GM12878 (cell line): ENCODE measurements at regions not wholly inside any gene's neighbourhood (a gene's known extent, or its start where the extent isn't known, plus 50 kb on each side); places are given as distances from the start of the nearest gene placed in this dataset.

Source experiments
- ATAC-seq: fragments of 200-7000 bp; cut with Tn5 transposase; 3 replicates; pipeline ENCODE4 v1.9.1; 2020; ENCODE audit warnings: mild to moderate bottlenecking, moderate library complexity
- BruUV-seq: library from RNA; stranded (reverse); fragments of 400-500 nt; replicated peaks from 2 replicates; lab custom pipeline; 2021; lab: Mats Ljungman, UMichigan
- CTCF ChIA-PET: fragments of 300-600 bp; sonication (Branson Sonifier 250); formaldehyde crosslinking; extraction: SDS; loops from one replicate; lab custom pipeline; 2021; ENCODE audit warnings: inconsistent platforms; lab: Yijun Ruan, JAX
- POLR2A ChIA-PET: fragments of 350-600 bp; formaldehyde crosslinking; extraction: SDS; loops from one replicate; lab custom pipeline; 2021; ENCODE audit warnings: inconsistent platforms; lab: Charles Lee
- RAD21 ChIA-PET: fragments of 300-600 bp; sonication (Branson Sonifier 250); formaldehyde crosslinking; loops from one replicate; lab custom pipeline; 2023; ENCODE audit warnings: antibody characterized with exemption; ENCODE audit not compliant: unreplicated experiment; lab: Charles Lee
- SMC1A ChIA-PET: fragments of 300-600 bp; sonication (Branson Sonifier 250); formaldehyde crosslinking; loops from one replicate; lab custom pipeline; 2023; ENCODE audit not compliant: unreplicated experiment, uncharacterized antibody; lab: Charles Lee
- DNase-seq: peaks from one replicate; pipeline ENCODE4 v3.0.0-alpha.2; 2011; ENCODE audit warnings: low read depth, low spot score
- FAIRE-seq: peaks from 3 replicates; lab custom pipeline; 2011; peaks lifted over from hg19 to GRCh38; lab: Jason Lieb, UNC
- H2AFZ ChIP-seq: 2 replicates; pipeline ENCODE4 v1.6.0; 2011; ENCODE audit warnings: low read depth, low read length, control low read depth; ENCODE audit not compliant: control insufficient read depth
- H3K27ac ChIP-seq: 2 replicates; pipeline ENCODE4 v1.5.1; 2011; ENCODE audit warnings: control low read depth; ENCODE audit not compliant: control insufficient read depth, insufficient read depth
- H3K27me3 ChIP-seq, 2 experiments: replicated peaks in 1 of 2; 2 replicates each; pipeline versions ENCODE4 v1.6.0 to v1.6.1; 2011; ENCODE audit warnings: low read length in 1 of 2; ENCODE audit not compliant: control insufficient read depth in 2 of 2, insufficient read depth in 2 of 2
- H3K36me3 ChIP-seq, 2 experiments: 2 replicates each; pipeline ENCODE4 v1.5.1; 2011; ENCODE audit warnings: low read length in 1 of 2; ENCODE audit not compliant: control insufficient read depth in 2 of 2, insufficient read depth in 2 of 2
- H3K4me1 ChIP-seq: 2 replicates; pipeline ENCODE4 v1.6.1; 2011; ENCODE audit warnings: mild to moderate bottlenecking, low read length, moderate library complexity, mixed read lengths; ENCODE audit not compliant: control insufficient read depth, insufficient read depth
- H3K4me2 ChIP-seq: 2 replicates; pipeline ENCODE4 v1.6.0; 2011; ENCODE audit warnings: control low read depth; ENCODE audit not compliant: control insufficient read depth, insufficient read depth
- H3K4me3 ChIP-seq: fragments of 200-600 bp; sonication (generic); 2 replicates; pipeline ENCODE4 v1.5.1; 2016
- H3K79me2 ChIP-seq: 2 replicates; pipeline ENCODE4 v1.6.0; 2011; ENCODE audit warnings: low read length; ENCODE audit not compliant: control insufficient read depth, insufficient read depth
- H3K9ac ChIP-seq: 2 replicates; pipeline ENCODE4 v1.8.0; 2011; ENCODE audit warnings: low read length, control low read depth, mixed read lengths; ENCODE audit not compliant: control insufficient read depth, insufficient read depth
- H3K9me3 ChIP-seq: replicated peaks from 3 replicates; pipeline ENCODE4 v1.5.1; 2011; ENCODE audit warnings: mild to moderate bottlenecking, low read length; ENCODE audit not compliant: control insufficient read depth, insufficient read depth
- H4K20me1 ChIP-seq: 2 replicates; pipeline ENCODE4 v1.6.0; 2011; ENCODE audit not compliant: control insufficient read depth, insufficient read depth
- BMI1 ChIP-seq: fragments of 450-650 bp; IDR thresholded peaks from 2 replicates; pipeline ENCODE4 v1.6.1; 2016; ENCODE audit warnings: mild to moderate bottlenecking, moderate library complexity, borderline replicate concordance
- CREM ChIP-seq: IDR thresholded peaks from 2 replicates; pipeline ENCODE4 v1.6.1; 2014; ENCODE audit warnings: antibody characterized with exemption, low read depth
- GABPA ChIP-seq: IDR thresholded peaks from 2 replicates; pipeline ENCODE4 v1.6.1; 2014; ENCODE audit warnings: antibody characterized with exemption, low read depth, mild to moderate bottlenecking, inconsistent platforms
- LARP7 ChIP-seq: fragments of 450-650 bp; IDR thresholded peaks from 2 replicates; pipeline ENCODE4 v1.6.1; 2017; ENCODE audit warnings: mild to moderate bottlenecking
- RAD21 ChIP-seq: IDR thresholded peaks from 2 replicates; pipeline ENCODE4 v1.6.1; 2011; ENCODE audit warnings: mild to moderate bottlenecking, low read depth, low read length, moderate library complexity; ENCODE audit not compliant: insufficient read depth
- SUZ12 ChIP-seq: fragments of 200-600 bp; sonication (generic); IDR thresholded peaks from one replicate; pipeline ENCODE4 v1.6.1; 2018; ENCODE audit warnings: antibody characterized with exemption, mild to moderate bottlenecking; ENCODE audit not compliant: unreplicated experiment
- TCF7 ChIP-seq: IDR thresholded peaks from 2 replicates; pipeline ENCODE4 v1.6.1; 2014; ENCODE audit warnings: antibody characterized with exemption, borderline replicate concordance
- ZBED1 ChIP-seq: IDR thresholded peaks from 2 replicates; pipeline ENCODE4 v1.6.1; 2016; ENCODE audit warnings: borderline replicate concordance
- WGBS: methylation state at CpG from one replicate; pipeline ENCODE4 v1.1.6; 2016; ENCODE audit warnings: low lambda C conversion rate; ENCODE audit not compliant: insufficient replicate concordance, insufficient coverage; ENCODE audit errors: missing lambda C conversion rate; 5-methylcytosine and 5-hydroxymethylcytosine counted together
- in situ Hi-C: fragments of 300-500 bp; cut with MboI; formaldehyde crosslinking; loops from 9 replicates; pipeline ENCODE4 v1.14.3; 2018; ENCODE audit warnings: mixed read lengths
- intact Hi-C: fragments of 100-400 bp; cut with micrococcal nuclease; formaldehyde crosslinking; loops from one replicate; pipeline ENCODE4 v1.14.2; 2022; ENCODE audit not compliant: unreplicated experiment
- TF ChIP-seq, protein P1 (sequence below): fragments of 450-650 bp; IDR thresholded peaks from 2 replicates; pipeline ENCODE4 v1.6.1; 2017; ENCODE audit warnings: antibody characterized with exemption, mild to moderate bottlenecking, moderate library complexity
- TF ChIP-seq, protein P2 (sequence below): IDR thresholded peaks from 2 replicates; pipeline ENCODE4 v1.6.1; 2012; ENCODE audit warnings: low read depth, low read length, improper control_type of control experiment
- TF ChIP-seq, protein P3 (sequence below): IDR thresholded peaks from 2 replicates; pipeline ENCODE4 v1.6.1; 2011; ENCODE audit warnings: borderline replicate concordance, low read depth, mild to moderate bottlenecking, moderate library complexity, mixed read lengths, low read length; ENCODE audit not compliant: insufficient read depth; ENCODE audit errors: extremely low read length
- TF ChIP-seq, protein P4 (sequence below): fragments of 150-350 bp; IDR thresholded peaks from 2 replicates; pipeline ENCODE4 v1.6.1; 2016; ENCODE audit warnings: low read depth, low read length

DNA sequence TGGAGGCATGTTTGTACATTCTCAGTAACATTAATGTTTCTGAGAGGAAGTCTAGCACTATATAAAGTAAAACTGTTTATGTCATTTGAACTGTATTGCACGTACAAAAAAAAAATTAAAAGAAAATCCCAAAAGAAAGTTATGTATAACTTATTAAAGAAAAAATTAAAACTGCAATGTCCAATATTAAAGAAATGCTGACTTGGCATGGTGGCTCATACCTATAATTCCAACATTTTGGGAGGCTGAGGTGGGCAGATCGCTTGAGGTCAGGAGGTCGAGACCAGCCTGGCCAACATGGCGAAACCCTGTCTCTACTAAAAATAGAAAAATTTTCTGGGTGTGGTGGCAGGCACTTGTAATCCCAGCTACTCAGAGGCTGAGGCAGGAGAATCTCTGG lies 178.7 kb upstream of the VIPR2 start:
- no TSS peak for BruUV-seq
- Histone ChIP-seq H3K27me3 (no peaks in the 10 kb centered on the region), H3K36me3 (no peaks in the 10 kb centered on the region), H2AFZ (no peak overlapping the region), H3K79me2 (no peaks in the 10 kb centered on the region), H3K9ac (no peak overlapping the region)
- no peak for ATAC-seq
- SMC1A ChIA-PET, result no interaction called here
- POLR2A ChIA-PET, result no interaction called here
- in situ Hi-C loops, result no loop called here
- intact Hi-C loops, result no loop called here
- no peak for FAIRE-seq
- no peak for TF ChIP-seq BMI1
- no peak for TF ChIP-seq TCF7
- no peak for TF ChIP-seq SUZ12
- TF ChIP-seq CREM, result no peak
- TF ChIP-seq, protein P1, sequence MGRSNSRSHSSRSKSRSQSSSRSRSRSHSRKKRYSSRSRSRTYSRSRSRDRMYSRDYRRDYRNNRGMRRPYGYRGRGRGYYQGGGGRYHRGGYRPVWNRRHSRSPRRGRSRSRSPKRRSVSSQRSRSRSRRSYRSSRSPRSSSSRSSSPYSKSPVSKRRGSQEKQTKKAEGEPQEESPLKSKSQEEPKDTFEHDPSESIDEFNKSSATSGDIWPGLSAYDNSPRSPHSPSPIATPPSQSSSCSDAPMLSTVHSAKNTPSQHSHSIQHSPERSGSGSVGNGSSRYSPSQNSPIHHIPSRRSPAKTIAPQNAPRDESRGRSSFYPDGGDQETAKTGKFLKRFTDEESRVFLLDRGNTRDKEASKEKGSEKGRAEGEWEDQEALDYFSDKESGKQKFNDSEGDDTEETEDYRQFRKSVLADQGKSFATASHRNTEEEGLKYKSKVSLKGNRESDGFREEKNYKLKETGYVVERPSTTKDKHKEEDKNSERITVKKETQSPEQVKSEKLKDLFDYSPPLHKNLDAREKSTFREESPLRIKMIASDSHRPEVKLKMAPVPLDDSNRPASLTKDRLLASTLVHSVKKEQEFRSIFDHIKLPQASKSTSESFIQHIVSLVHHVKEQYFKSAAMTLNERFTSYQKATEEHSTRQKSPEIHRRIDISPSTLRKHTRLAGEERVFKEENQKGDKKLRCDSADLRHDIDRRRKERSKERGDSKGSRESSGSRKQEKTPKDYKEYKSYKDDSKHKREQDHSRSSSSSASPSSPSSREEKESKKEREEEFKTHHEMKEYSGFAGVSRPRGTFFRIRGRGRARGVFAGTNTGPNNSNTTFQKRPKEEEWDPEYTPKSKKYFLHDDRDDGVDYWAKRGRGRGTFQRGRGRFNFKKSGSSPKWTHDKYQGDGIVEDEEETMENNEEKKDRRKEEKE, result no peak
- TF ChIP-seq, all 136 proteins: peak for 0
- WGBS, result 27% methylated on average over 4 of the region's 4 CpGs
- ChIA-PET RAD21 (no interaction called here), CTCF (no interaction called here)
- Histone ChIP-seq H3K4me2 (no peak overlapping the region), H4K20me1 (no peaks in the 10 kb centered on the region), H3K4me1 (no peaks in the 10 kb centered on the region), H3K27ac (no peak overlapping the region), H3K4me3 (no peak overlapping the region), H3K9me3 (peaks cover 1% of the 10 kb centered on the region; the same call in 1 of the 3 replicates)
- no peak for DNase-seq

DNA sequence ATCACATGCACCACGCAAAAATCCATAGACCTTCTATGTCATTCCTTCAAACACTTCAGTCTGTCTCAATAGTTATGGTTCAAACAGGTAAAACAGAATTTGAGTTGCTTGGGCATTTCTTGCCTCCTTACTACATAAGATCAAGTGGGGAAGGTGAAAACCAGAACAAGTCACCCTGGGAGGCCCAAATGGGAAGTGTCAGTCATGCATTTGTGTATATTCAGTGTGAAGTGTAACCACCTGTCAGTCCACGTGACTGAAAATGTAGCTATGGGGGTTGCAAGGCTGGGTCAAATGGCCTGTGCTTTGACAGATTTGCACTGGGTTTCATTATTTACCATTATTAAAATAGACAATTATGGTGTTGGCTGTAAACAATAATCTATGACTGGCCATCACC lies 176.6 kb upstream of the VIPR2 start:
- RAD21 ChIA-PET, result no interaction called here
- H3K27me3 ChIP-seq, result no peaks in the 10 kb centered on the region
- H3K79me2 ChIP-seq, result no peaks in the 10 kb centered on the region
- BruUV-seq, result no TSS peak
- POLR2A ChIA-PET, result no interaction called here
- H3K9ac ChIP-seq, result no peak overlapping the region
- no peak overlapping the region for H2AFZ ChIP-seq
- H3K36me3 ChIP-seq, result no peaks in the 10 kb centered on the region
- H3K27ac ChIP-seq, result no peak overlapping the region
- no peaks in the 10 kb centered on the region for H4K20me1 ChIP-seq
- no peaks in the 10 kb centered on the region for H3K4me1 ChIP-seq
- WGBS, result 0% methylated on average over 2 of the region's 2 CpGs
- CTCF ChIA-PET, result no interaction called here
- ATAC-seq, result no peak
- no peaks in the 10 kb centered on the region for H3K9me3 ChIP-seq
- no peak for FAIRE-seq
- SMC1A ChIA-PET, result no interaction called here
- no peak overlapping the region for H3K4me3 ChIP-seq
- in situ Hi-C loops, result no loop called here
- H3K4me2 ChIP-seq, result no peak overlapping the region
- no peak for DNase-seq
- intact Hi-C loops, result no loop called here
- TF ChIP-seq, protein P2, sequence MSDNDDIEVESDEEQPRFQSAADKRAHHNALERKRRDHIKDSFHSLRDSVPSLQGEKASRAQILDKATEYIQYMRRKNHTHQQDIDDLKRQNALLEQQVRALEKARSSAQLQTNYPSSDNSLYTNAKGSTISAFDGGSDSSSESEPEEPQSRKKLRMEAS, result no peak
- no peak for TF ChIP-seq LARP7
- TF ChIP-seq GABPA, result no peak
- no peak for TF ChIP-seq BMI1
- TF ChIP-seq, protein P3, sequence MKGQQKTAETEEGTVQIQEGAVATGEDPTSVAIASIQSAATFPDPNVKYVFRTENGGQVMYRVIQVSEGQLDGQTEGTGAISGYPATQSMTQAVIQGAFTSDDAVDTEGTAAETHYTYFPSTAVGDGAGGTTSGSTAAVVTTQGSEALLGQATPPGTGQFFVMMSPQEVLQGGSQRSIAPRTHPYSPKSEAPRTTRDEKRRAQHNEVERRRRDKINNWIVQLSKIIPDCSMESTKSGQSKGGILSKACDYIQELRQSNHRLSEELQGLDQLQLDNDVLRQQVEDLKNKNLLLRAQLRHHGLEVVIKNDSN, result no peak
- TF ChIP-seq, protein P4, sequence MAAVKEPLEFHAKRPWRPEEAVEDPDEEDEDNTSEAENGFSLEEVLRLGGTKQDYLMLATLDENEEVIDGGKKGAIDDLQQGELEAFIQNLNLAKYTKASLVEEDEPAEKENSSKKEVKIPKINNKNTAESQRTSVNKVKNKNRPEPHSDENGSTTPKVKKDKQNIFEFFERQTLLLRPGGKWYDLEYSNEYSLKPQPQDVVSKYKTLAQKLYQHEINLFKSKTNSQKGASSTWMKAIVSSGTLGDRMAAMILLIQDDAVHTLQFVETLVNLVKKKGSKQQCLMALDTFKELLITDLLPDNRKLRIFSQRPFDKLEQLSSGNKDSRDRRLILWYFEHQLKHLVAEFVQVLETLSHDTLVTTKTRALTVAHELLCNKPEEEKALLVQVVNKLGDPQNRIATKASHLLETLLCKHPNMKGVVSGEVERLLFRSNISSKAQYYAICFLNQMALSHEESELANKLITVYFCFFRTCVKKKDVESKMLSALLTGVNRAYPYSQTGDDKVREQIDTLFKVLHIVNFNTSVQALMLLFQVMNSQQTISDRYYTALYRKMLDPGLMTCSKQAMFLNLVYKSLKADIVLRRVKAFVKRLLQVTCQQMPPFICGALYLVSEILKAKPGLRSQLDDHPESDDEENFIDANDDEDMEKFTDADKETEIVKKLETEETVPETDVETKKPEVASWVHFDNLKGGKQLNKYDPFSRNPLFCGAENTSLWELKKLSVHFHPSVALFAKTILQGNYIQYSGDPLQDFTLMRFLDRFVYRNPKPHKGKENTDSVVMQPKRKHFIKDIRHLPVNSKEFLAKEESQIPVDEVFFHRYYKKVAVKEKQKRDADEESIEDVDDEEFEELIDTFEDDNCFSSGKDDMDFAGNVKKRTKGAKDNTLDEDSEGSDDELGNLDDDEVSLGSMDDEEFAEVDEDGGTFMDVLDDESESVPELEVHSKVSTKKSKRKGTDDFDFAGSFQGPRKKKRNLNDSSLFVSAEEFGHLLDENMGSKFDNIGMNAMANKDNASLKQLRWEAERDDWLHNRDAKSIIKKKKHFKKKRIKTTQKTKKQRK, result no peak
- TF ChIP-seq ZBED1, result no peak
- TF ChIP-seq RAD21, result no peak
